ENCODE measurements at regions not wholly inside any gene's neighbourhood (a gene's known extent, or its start where the extent isn't known, plus 50 kb on each side); places are given as distances from the start of the nearest gene placed in this dataset.
A peak's percentile ranks its signal among the peaks of the same experiment; 100 is the strongest.

DNA sequence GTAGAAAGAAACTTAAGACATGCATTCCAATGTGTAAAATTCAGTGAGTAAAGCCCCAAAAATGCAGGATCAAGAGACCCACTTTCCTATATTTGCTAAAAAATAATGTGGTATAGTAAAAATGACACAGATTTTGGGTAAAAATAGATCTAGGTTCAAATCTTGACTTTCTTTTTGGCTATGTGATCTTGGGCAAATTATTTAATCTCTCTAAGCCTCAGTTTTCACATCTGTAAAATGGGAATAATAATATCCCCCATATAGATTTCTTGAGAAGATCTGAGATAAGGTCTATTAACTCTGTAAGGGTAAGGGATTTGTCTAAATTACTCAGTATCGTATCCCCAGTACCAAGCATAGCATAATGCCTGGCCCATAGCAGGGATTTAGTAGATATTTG lies 172.3 kb downstream of the CARTPT start:
- Histone ChIP-seq H3K4me3 (ENCODE audit: low read depth, low read length) (no peak overlapping the region), H3K4me1 (peaks cover 7% of the 10 kb centered on the region; the same call in 1 of the 2 replicates), H3K27me3 (replicated peaks; ENCODE audit: control insufficient read depth, insufficient read depth, low read length) (no peaks in the 10 kb centered on the region), H3K36me3 (ENCODE audit: control insufficient read depth, insufficient read depth, low read length) (no peaks in the 10 kb centered on the region), H3K9me3 (no peaks in the 10 kb centered on the region)
- ChIA-PET POLR2A (no interaction called here), CTCF (no interaction called here)
- peaks cover 9% of the 10 kb centered on the region for H3K27me3 Mint-ChIP-seq (ENCODE audit: insufficient read depth, unreplicated experiment)
- no peaks in the 10 kb centered on the region for H3K4me1 Mint-ChIP-seq (ENCODE audit: low read depth, unreplicated experiment)
- TF ChIP-seq, protein P1, sequence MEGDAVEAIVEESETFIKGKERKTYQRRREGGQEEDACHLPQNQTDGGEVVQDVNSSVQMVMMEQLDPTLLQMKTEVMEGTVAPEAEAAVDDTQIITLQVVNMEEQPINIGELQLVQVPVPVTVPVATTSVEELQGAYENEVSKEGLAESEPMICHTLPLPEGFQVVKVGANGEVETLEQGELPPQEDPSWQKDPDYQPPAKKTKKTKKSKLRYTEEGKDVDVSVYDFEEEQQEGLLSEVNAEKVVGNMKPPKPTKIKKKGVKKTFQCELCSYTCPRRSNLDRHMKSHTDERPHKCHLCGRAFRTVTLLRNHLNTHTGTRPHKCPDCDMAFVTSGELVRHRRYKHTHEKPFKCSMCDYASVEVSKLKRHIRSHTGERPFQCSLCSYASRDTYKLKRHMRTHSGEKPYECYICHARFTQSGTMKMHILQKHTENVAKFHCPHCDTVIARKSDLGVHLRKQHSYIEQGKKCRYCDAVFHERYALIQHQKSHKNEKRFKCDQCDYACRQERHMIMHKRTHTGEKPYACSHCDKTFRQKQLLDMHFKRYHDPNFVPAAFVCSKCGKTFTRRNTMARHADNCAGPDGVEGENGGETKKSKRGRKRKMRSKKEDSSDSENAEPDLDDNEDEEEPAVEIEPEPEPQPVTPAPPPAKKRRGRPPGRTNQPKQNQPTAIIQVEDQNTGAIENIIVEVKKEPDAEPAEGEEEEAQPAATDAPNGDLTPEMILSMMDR (IDR thresholded peaks at IDR 0.05; ENCODE audit: insufficient read depth in 1 of 2, low read depth in 1 of 2, low read length in 1 of 2, severe bottlenecking in 1 of 2, unreplicated experiment in 1 of 2), result no peak
- no peak overlapping the region for H3K27ac Mint-ChIP-seq (ENCODE audit: unreplicated experiment)
- intact Hi-C loops (cut with micrococcal nuclease; ENCODE audit: unreplicated experiment), result no loop called here
- no peak for DNase-seq
- no peaks in the 10 kb centered on the region for H3K36me3 Mint-ChIP-seq (ENCODE audit: insufficient read depth, unreplicated experiment)
- no TSS peak for BruUV-seq (replicated peaks)
- H3K4me3 Mint-ChIP-seq (ENCODE audit: unreplicated experiment), result no peak overlapping the region
- H3K9me3 Mint-ChIP-seq (ENCODE audit: unreplicated experiment), result peaks cover 15% of the 10 kb centered on the region

DNA sequence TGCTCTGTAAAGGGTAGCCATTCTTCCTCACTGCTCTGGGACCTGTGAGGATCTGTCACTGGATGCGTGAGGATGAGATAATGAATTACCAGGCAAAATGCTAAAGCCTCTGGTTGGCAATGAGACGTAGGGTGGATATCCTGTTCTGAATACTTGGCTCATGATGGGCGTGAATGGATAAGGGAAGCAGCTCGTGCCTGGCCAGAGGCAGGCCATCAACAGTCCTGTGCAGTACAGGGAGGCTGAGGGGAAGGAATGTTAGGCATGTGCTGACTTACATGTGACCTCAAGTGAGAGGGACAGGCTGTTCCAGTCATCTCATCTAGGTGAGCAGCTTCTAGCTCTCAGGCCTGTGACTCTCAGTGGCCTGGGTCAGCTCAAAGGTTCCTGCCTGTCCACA lies 172.8 kb downstream of the CARTPT start:
- Histone ChIP-seq H3K4me3 (ENCODE audit: low read depth, low read length) (no peak overlapping the region), H3K4me1 (peaks cover 7% of the 10 kb centered on the region; the same call in 1 of the 2 replicates), H3K27me3 (replicated peaks; ENCODE audit: control insufficient read depth, insufficient read depth, low read length) (no peaks in the 10 kb centered on the region), H3K9me3 (no peaks in the 10 kb centered on the region), H3K36me3 (ENCODE audit: control insufficient read depth, insufficient read depth, low read length) (no peaks in the 10 kb centered on the region)
- TF ChIP-seq, protein P1 (IDR thresholded peaks at IDR 0.05; ENCODE audit: insufficient read depth in 1 of 2, low read depth in 1 of 2, low read length in 1 of 2, severe bottlenecking in 1 of 2, unreplicated experiment in 1 of 2), result no peak
- POLR2A ChIA-PET, result no interaction called here
- intact Hi-C loops (cut with micrococcal nuclease; ENCODE audit: unreplicated experiment), result no loop called here
- Mint-ChIP-seq H3K27ac (ENCODE audit: unreplicated experiment) (no peak overlapping the region), H3K4me3 (ENCODE audit: unreplicated experiment) (no peak overlapping the region), H3K4me1 (ENCODE audit: low read depth, unreplicated experiment) (no peaks in the 10 kb centered on the region), H3K27me3 (ENCODE audit: insufficient read depth, unreplicated experiment) (peaks cover 9% of the 10 kb centered on the region), H3K9me3 (ENCODE audit: unreplicated experiment) (peaks cover 15% of the 10 kb centered on the region), H3K36me3 (ENCODE audit: insufficient read depth, unreplicated experiment) (no peaks in the 10 kb centered on the region)
- no TSS peak for BruUV-seq (replicated peaks)
- CTCF ChIA-PET, result no interaction called here
- DNase-seq, result peak; percentile 48 to 69

DNA sequence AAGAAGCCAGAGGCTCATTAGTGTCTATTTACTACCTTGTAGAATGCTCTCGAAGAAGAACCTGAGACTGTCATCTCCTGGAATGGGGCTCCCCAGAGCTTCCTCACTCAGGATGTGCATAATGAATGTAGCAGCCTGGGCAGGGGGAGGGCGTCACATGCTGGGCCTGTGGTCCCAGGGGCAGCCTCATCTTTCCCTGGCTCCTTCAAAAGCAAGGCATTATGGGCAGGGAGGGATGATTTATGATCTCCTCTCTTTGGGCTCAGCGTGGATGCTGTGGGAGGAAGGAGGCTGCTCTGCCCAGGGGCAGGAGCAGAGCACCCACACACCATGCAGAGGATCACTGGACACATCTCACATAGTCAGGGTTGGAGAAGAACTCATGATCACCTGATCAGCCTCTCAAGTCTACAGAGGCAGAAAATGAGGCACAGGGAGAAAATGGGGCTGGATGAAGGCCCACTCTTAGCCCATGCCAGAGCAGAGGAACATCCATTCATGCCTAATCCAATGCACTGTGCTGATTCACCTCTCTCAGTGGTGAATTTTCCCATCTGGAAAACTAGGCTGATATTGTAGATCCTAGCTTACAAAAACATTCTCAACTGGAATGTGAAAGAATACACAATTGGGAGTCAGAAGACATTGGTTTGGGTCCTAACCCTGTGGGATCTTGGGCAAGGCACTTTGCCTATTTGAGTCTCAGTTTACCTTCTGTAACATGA lies 173.7 kb downstream of the CARTPT start:
- H3K9me3 ChIP-seq, result no peaks in the 10 kb centered on the region
- no peak for DNase-seq
- Mint-ChIP-seq H3K27ac (ENCODE audit: unreplicated experiment) (no peak overlapping the region), H3K4me1 (ENCODE audit: low read depth, unreplicated experiment) (no peaks in the 10 kb centered on the region), H3K9me3 (ENCODE audit: unreplicated experiment) (peaks cover 15% of the 10 kb centered on the region), H3K36me3 (ENCODE audit: insufficient read depth, unreplicated experiment) (no peaks in the 10 kb centered on the region), H3K27me3 (ENCODE audit: insufficient read depth, unreplicated experiment) (peaks cover 9% of the 10 kb centered on the region), H3K4me3 (ENCODE audit: unreplicated experiment) (no peak overlapping the region)
- H3K4me3 ChIP-seq (ENCODE audit: low read depth, low read length), result no peak overlapping the region
- BruUV-seq (replicated peaks), result no TSS peak
- no peaks in the 10 kb centered on the region for H3K27me3 ChIP-seq (replicated peaks; ENCODE audit: control insufficient read depth, insufficient read depth, low read length)
- intact Hi-C loops (cut with micrococcal nuclease; ENCODE audit: unreplicated experiment), result no loop called here
- TF ChIP-seq, protein P1 (IDR thresholded peaks at IDR 0.05; ENCODE audit: insufficient read depth in 1 of 2, low read depth in 1 of 2, low read length in 1 of 2, severe bottlenecking in 1 of 2, unreplicated experiment in 1 of 2), result no peak
- H3K4me1 ChIP-seq, result peaks cover 7% of the 10 kb centered on the region; the same call in 1 of the 2 replicates
- H3K36me3 ChIP-seq (ENCODE audit: control insufficient read depth, insufficient read depth, low read length), result no peaks in the 10 kb centered on the region
- POLR2A ChIA-PET, result no interaction called here
- CTCF ChIA-PET, result no interaction called here
